HCT116 (cell line): ENCODE measurements at regions not wholly inside any gene's neighbourhood (a gene's known extent, or its start where the extent isn't known, plus 50 kb on each side); places are given as distances from the start of the nearest gene placed in this dataset.

Source experiments
- ATAC-seq: fragments of 200-7000 bp; cut with Tn5 transposase; 2 replicates; pipeline ENCODE4 v1.9.1; 2020; ENCODE audit warnings: mild to moderate bottlenecking, moderate library complexity
- BruUV-seq: library from RNA; stranded (reverse); fragments of 400-500 nt; replicated peaks from 2 replicates; lab custom pipeline; 2021; lab: Mats Ljungman, UMichigan
- CTCF ChIA-PET: fragments of 300-600 bp; sonication (Branson Sonifier 250); formaldehyde crosslinking; loops from one replicate; lab custom pipeline; 2021; ENCODE audit warnings: antibody characterized with exemption; lab: Charles Lee
- POLR2A ChIA-PET: fragments of 300-600, 350-600 bp; sonication (Branson Sonifier 250); formaldehyde crosslinking; loops from one replicate; lab custom pipeline; 2021; ENCODE audit warnings: antibody characterized with exemption; lab: Charles Lee
- RAD21 ChIA-PET, 2 experiments: fragments of 300-600 bp; sonication (Branson Sonifier 250); formaldehyde crosslinking; loops; one replicate each; lab custom pipeline; 2023; ENCODE audit warnings: low total read pairs in 2 of 2; ENCODE audit not compliant: uncharacterized antibody in 2 of 2, unreplicated experiment in 2 of 2, low non-redundant PET in 1 of 2; lab: Charles Lee
- DNase-seq: peaks from one replicate; pipeline ENCODE4 v3.0.0-alpha.2; 2010; ENCODE audit warnings: low read depth, low spot score
- H2AFZ ChIP-seq: fragments of 200-600 bp; shearing (Covaris generic), sonication (generic); 2 replicates; pipeline ENCODE4 v1.6.1; 2017; ENCODE audit warnings: low read depth, mixed run types, mixed read lengths, antibody characterized with exemption, low read length; ENCODE audit not compliant: poor library complexity, severe bottlenecking
- H3K27ac ChIP-seq: 2 replicates; pipeline ENCODE4 v1.5.1; 2012; ENCODE audit warnings: low read depth, low read length
- H3K27me3 ChIP-seq: fragments of 200-600 bp; sonication (generic); 2 replicates; pipeline ENCODE4 v1.6.1; 2016; ENCODE audit warnings: mixed run types, low read length, mixed read lengths; ENCODE audit not compliant: insufficient read depth
- H3K36me3 ChIP-seq, 2 experiments: fragments of 200-500 bp in 1 of 2; fragments of 200-600 bp in 1 of 2; sonication (Bioruptor generic) in 1 of 2; sonication (generic) in 1 of 2; 2 replicates each; pipeline versions ENCODE4 v1.5.1 to v1.6.1; 2014 to 2016; ENCODE audit warnings: low read length in 2 of 2, inconsistent platforms in 1 of 2, mixed read lengths in 1 of 2, mixed run types in 1 of 2; ENCODE audit not compliant: insufficient read depth in 2 of 2, control insufficient read depth in 1 of 2
- H3K4me1 ChIP-seq, 2 experiments: fragments of 200-600 bp in 1 of 2; sonication (generic) in 1 of 2; 2 replicates each; pipeline versions ENCODE4 v1.5.1 to v1.6.1; 2012 to 2017; ENCODE audit warnings: low read length in 2 of 2, inconsistent platforms in 1 of 2, mild to moderate bottlenecking in 1 of 2, mixed read lengths in 1 of 2, mixed run types in 1 of 2, moderate library complexity in 1 of 2; ENCODE audit not compliant: insufficient read depth in 2 of 2, control insufficient read depth in 1 of 2
- H3K4me2 ChIP-seq: fragments of 200-600 bp; sonication (generic); 2 replicates; pipeline ENCODE4 v1.6.1; 2017; ENCODE audit warnings: mixed run types, low read length, mixed read lengths
- H3K4me3 ChIP-seq, 2 experiments: fragments of 200-600 bp in 1 of 2; sonication (generic) in 1 of 2; replicated peaks in 1 of 2; 2 replicates each; pipeline ENCODE4 v1.5.1; 2011 to 2016; ENCODE audit warnings: low read length in 2 of 2, control low read depth in 1 of 2, low read depth in 1 of 2, mild to moderate bottlenecking in 1 of 2, mixed read lengths in 1 of 2, mixed run types in 1 of 2
- H3K79me2 ChIP-seq: fragments of 200-600 bp; sonication (generic); 2 replicates; pipeline ENCODE4 v1.6.1; 2017; ENCODE audit warnings: mild to moderate bottlenecking, mixed run types, low read length, moderate library complexity, mixed read lengths; ENCODE audit not compliant: insufficient read depth
- H3K9ac ChIP-seq: fragments of 200-600 bp; sonication (generic); 2 replicates; pipeline ENCODE4 v1.6.1; 2016; ENCODE audit warnings: low read length, mixed read lengths
- H3K9me2 ChIP-seq: fragments of 200-600 bp; sonication (generic), shearing (Covaris generic); 2 replicates; pipeline ENCODE4 v1.6.1; 2017; ENCODE audit warnings: mixed run types, mild to moderate bottlenecking, moderate library complexity; ENCODE audit not compliant: insufficient read depth
- H3K9me3 ChIP-seq, 2 experiments: fragments of 200-500 bp in 1 of 2; fragments of 200-600 bp in 1 of 2; sonication (Bioruptor generic) in 1 of 2; sonication (generic) in 1 of 2; 2 replicates each; pipeline ENCODE4 v1.6.1; 2014 to 2017; ENCODE audit warnings: low read length in 2 of 2, mixed read lengths in 2 of 2, inconsistent platforms in 1 of 2, low read depth in 1 of 2, mild to moderate bottlenecking in 1 of 2, mixed run types in 1 of 2, moderate library complexity in 1 of 2; ENCODE audit not compliant: control insufficient read depth in 1 of 2, insufficient read depth in 1 of 2
- H4K20me1 ChIP-seq: fragments of 200-600 bp; sonication (generic), shearing (Covaris generic); 2 replicates; pipeline ENCODE4 v1.6.1; 2017; ENCODE audit warnings: mixed run types, mild to moderate bottlenecking, moderate library complexity; ENCODE audit not compliant: insufficient read depth
- CBX3 ChIP-seq: IDR thresholded peaks from 2 replicates; pipeline ENCODE4 v1.6.1; 2012; ENCODE audit warnings: low read depth
- CTCF ChIP-seq, 3 experiments: fragments of 200-600 bp in 1 of 3; sonication (generic) in 1 of 3; IDR thresholded peaks in 2 of 3; conservative IDR thresholded peaks in 1 of 3; 2 replicates each; pipeline ENCODE4 v1.5.1; 2012 to 2017; ENCODE audit warnings: low read depth in 2 of 3, low read length in 2 of 3, antibody characterized with exemption in 1 of 3, borderline replicate concordance in 1 of 3, control low read depth in 1 of 3, mild to moderate bottlenecking in 1 of 3, mixed read lengths in 1 of 3, mixed run types in 1 of 3, moderate library complexity in 1 of 3; ENCODE audit not compliant: insufficient read depth in 1 of 3
- EZH2phosphoT487 ChIP-seq: fragments of 200-600 bp; IDR thresholded peaks from 2 replicates; pipeline ENCODE4 v1.6.1; 2018; ENCODE audit warnings: antibody characterized with exemption, borderline replicate concordance
- SP1 ChIP-seq: IDR thresholded peaks from 2 replicates; pipeline ENCODE4 v1.6.1; 2012; ENCODE audit warnings: low read depth
- ZBTB33 ChIP-seq: IDR thresholded peaks from 2 replicates; pipeline ENCODE4 v1.6.1; 2011; ENCODE audit warnings: mild to moderate bottlenecking, low read length, moderate library complexity; ENCODE audit not compliant: insufficient replicate concordance; ENCODE audit errors: extremely low read depth
- intact Hi-C: fragments of 100-400 bp; cut with micrococcal nuclease; formaldehyde crosslinking; loops from 2 replicates; pipeline ENCODE4 v1.10.0; 2022

- Histone ChIP-seq H3K4me2 (no peak overlapping the region), H3K9me3 (no peaks in the 10 kb centered on the region), H3K9ac (no peak overlapping the region), H3K36me3 (no peaks in the 10 kb centered on the region), H3K27ac (no peak overlapping the region), H2AFZ (no peak overlapping the region), H3K4me1 (no peaks in the 10 kb centered on the region), H4K20me1 (no peaks in the 10 kb centered on the region), H3K9me2 (no peaks in the 10 kb centered on the region), H3K79me2 (no peaks in the 10 kb centered on the region), H3K4me3 (no peak overlapping the region), H3K27me3 (no peaks in the 10 kb centered on the region)
- DNase-seq (no peak), ATAC-seq (no peak)
- RAD21 ChIA-PET, result no interaction called here
- BruUV-seq, result no TSS peak
- TF ChIP-seq CBX3, result no peak
- TF ChIP-seq CTCF (IDR thresholded peaks at IDR 0.05 in 2 of 3, conservative IDR thresholded peaks at IDR 0.05 in 1 of 3; ENCODE audit: borderline replicate concordance in 1 of 3, insufficient read depth in 1 of 3, low read depth in 2 of 3, low read length in 2 of 3), result no peak
- TF ChIP-seq EZH2phosphoT487, result no peak
- no peak for TF ChIP-seq SP1
- no peak for TF ChIP-seq ZBTB33
- POLR2A ChIA-PET, result no interaction called here
- intact Hi-C loops, result no loop called here
- CTCF ChIA-PET, result no interaction called here
Observed at GRCh38 chr12:31781894-31782540, 53.2 kb upstream of the AMN1 start.
